AG10803 (cell line): ENCODE measurements at regions not wholly inside any gene's neighbourhood (a gene's known extent, or its start where the extent isn't known, plus 50 kb on each side); places are given as distances from the start of the nearest gene placed in this dataset.
A peak's percentile ranks its signal among the peaks of the same experiment; 100 is the strongest.

ENCODE experiments used
- DNase-seq: peaks from one replicate; pipeline ENCODE4 v3.0.0; 2010; ENCODE audit warnings: low read depth
- H3K4me3 ChIP-seq: 2 replicates; pipeline ENCODE4 v1.5.1; 2011; ENCODE audit warnings: mild to moderate bottlenecking, low read length, control low read depth
- TF ChIP-seq, protein P1 (sequence below): conservative IDR thresholded peaks from 2 replicates; pipeline ENCODE4 v1.5.1; 2011; ENCODE audit warnings: mild to moderate bottlenecking, low read length, control low read depth, inconsistent platforms

GRCh38 chr13:95360464-95361097 is 59.3 kb upstream of the ABCC4 start:
- TF ChIP-seq, protein P1, sequence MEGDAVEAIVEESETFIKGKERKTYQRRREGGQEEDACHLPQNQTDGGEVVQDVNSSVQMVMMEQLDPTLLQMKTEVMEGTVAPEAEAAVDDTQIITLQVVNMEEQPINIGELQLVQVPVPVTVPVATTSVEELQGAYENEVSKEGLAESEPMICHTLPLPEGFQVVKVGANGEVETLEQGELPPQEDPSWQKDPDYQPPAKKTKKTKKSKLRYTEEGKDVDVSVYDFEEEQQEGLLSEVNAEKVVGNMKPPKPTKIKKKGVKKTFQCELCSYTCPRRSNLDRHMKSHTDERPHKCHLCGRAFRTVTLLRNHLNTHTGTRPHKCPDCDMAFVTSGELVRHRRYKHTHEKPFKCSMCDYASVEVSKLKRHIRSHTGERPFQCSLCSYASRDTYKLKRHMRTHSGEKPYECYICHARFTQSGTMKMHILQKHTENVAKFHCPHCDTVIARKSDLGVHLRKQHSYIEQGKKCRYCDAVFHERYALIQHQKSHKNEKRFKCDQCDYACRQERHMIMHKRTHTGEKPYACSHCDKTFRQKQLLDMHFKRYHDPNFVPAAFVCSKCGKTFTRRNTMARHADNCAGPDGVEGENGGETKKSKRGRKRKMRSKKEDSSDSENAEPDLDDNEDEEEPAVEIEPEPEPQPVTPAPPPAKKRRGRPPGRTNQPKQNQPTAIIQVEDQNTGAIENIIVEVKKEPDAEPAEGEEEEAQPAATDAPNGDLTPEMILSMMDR, result no peak
- no peak overlapping the region for H3K4me3 ChIP-seq
- no peak for DNase-seq

DNA sequence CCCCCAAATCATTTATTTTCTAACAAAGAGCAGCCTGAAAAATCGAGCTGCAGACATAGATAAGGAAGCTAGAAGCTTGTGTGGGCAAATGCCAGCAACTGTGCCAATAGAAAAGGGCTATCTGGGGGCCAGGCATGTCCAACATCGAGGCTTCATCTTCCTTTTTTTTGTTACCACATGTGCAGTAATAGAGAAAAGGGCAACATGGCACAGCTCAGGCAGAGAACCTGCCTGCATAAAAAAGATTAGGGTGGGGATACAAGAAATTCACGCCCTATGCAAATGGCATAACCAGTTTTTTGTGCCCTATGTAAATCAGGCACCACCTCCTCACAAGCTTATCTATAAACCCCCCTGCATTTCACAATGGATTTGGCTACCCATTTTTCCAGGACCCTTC is 60.4 kb upstream of the ABCC4 start:
- no peak for DNase-seq
- no peak overlapping the region for H3K4me3 ChIP-seq
- TF ChIP-seq, protein P1, result no peak

- TF ChIP-seq, protein P1, result no peak
- no peak overlapping the region for H3K4me3 ChIP-seq
- DNase-seq, result no peak
These were observed 61.4 kb upstream of the ABCC4 start for GRCh38 chr13:95362666-95363065.

DNA sequence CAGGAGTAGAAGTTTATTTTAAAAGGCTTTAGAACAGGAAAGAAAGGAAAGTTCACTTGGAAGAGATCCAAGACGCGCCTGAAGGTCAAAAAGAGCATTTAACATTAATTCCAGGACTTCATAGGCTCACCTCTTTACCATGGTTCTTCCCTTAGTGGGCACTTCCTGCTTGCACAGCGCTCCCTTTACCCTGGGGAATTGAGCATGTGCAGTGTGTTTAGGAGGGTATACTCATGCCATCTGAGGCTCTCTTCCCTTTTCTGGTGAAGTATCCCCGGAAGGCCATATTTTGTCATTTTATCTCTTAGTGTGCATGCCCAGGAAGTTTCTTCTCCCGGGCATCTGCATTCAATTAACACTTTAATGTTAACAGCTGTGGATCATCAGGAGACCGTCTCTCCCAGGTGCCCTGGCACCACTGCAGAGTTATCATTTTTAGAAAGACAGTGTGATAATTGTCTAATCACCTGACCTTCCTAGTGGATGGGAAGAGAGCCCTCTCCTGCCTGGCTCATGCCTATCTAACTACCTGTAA is 66.1 kb upstream of the ABCC4 start:
- TF ChIP-seq, protein P1, result no peak
- H3K4me3 ChIP-seq, result no peak overlapping the region
- peak; percentile 19 for DNase-seq

DNA sequence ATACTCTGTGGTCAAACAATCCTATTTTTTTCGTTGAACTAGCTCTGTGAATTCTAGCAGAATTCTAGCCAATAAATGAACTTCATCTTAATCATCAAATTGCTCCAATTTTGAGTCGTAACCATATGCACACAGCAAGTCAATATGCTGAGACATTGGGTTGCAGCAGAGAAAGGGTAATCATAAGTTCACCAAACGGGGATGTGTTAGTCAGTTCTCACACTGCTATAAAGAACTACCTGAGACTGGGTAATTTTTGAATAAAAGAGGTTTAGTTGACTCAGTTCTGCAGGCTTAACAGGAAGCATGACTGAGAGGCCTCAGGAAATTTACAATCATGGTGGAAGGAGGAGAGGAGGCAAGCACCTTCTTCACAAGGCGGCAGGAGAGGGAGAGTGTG is 67.7 kb upstream of the ABCC4 start:
- no peak overlapping the region for H3K4me3 ChIP-seq
- no peak for DNase-seq
- TF ChIP-seq, protein P1, result no peak

DNA sequence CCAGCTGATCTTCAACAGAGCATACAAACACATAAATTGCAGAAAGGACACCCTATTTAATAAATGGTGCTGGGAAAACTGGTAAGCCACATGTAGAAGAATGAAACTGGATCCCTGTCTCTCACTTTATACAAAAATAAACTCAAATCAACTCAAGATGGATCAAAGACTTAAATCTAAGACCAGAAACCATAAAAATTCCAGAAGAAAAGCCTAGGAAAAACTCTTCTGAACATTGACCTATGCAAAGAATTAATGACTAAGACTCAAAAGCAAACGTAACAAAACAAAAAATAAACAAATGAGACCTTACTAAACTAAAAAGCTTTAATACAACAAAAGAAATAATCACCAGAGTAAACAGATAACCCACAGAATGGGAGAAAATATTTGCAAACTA is 74.5 kb upstream of the ABCC4 start:
- DNase-seq, result no peak
- H3K4me3 ChIP-seq, result no peak overlapping the region
- TF ChIP-seq, protein P1, result no peak

DNA sequence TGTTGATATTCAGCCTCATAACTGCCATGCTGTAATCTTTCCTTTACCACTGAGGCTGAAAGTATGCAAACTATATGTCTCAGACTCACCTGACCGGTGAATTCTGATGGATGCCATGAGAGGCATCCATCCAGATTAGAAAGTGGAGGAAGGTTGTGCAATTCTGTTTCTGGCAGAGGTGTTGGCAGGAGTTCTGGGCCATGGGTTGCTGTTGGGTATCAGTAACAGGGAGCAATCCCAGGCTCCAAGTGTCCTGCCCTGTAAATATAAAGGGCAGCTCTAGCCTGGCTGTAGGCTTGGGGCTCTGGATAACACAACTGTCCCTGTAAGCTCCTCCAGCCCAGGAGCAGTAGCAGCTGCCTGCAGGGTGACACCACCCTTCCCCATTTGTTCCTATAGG is 77.4 kb upstream of the ABCC4 start:
- H3K4me3 ChIP-seq, result no peak overlapping the region
- DNase-seq, result no peak
- TF ChIP-seq, protein P1, result no peak
